UCSD-AML1 (cell line): ENCODE measurements at regions not wholly inside any gene's neighbourhood (a gene's known extent, or its start where the extent isn't known, plus 50 kb on each side); places are given as distances from the start of the nearest gene placed in this dataset.
"Not testable (repeated sequence)": the region's sequence is repeated elsewhere in the genome, so short reads cannot be mapped to it uniquely, and the experiment has no call there.

Experiments used
- DNase-seq: peaks from one replicate; lab custom pipeline; 2025; ENCODE audit not compliant: unreplicated experiment; lab: John Stamatoyannopoulos, UW

DNA sequence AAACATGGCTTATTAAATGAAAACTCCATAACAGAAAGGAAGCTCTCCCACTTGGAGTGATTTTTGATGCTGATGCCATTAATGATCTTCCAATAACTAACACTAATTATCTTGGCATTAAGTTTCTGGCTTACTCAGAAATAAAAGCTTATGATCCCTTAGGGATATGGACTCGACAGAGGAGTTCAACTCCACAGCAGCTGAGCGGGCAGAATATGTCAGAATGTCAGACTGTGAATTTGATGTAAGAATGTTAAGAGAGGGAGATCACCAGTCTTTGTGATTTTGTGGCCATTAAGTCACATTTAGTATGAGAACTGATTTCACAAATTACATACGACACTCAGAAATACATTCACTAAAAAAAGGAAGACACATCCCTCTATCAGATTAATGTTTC, 2244.0 kb downstream of the ARAP2 start:
- no peak for DNase-seq

DNA sequence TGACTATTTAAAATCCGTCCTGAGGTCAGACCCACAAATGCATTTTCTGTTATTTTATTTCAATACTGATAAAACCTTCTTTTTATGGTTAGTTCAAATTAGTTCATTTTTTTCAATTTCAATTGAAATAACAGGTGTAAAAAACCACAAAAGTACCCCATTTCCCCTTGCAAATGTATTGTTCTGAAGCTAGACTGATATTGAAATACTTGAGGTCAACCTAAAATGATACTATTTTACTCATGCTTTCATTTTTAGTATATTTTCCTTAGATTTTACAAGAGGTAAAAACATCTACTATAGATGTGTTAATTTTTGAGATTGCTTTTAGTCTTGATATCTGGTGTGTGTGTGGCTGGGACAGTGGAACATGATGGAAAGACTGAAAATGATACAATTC, 2237.8 kb downstream of the ARAP2 start:
- not testable (repeated sequence) for DNase-seq

DNA sequence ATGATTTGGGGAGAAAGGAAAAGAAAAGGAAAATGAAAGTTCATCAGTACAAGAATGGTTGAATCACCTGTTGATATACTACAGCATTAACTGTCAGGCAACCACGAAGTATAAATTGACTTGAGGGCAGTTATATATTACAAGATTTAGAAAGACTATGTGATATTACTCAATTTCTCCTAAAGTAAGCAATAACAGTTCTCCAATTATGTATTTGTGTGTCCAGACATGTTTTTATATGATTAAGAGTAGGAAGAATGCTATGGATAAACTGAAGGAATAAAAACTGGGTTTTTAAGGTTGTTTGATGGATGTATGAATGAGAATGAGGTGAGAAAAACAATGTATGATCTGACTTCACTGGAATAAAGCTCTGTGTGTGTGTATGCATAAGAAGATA, 2234.4 kb downstream of the ARAP2 start:
- no peak for DNase-seq

DNA sequence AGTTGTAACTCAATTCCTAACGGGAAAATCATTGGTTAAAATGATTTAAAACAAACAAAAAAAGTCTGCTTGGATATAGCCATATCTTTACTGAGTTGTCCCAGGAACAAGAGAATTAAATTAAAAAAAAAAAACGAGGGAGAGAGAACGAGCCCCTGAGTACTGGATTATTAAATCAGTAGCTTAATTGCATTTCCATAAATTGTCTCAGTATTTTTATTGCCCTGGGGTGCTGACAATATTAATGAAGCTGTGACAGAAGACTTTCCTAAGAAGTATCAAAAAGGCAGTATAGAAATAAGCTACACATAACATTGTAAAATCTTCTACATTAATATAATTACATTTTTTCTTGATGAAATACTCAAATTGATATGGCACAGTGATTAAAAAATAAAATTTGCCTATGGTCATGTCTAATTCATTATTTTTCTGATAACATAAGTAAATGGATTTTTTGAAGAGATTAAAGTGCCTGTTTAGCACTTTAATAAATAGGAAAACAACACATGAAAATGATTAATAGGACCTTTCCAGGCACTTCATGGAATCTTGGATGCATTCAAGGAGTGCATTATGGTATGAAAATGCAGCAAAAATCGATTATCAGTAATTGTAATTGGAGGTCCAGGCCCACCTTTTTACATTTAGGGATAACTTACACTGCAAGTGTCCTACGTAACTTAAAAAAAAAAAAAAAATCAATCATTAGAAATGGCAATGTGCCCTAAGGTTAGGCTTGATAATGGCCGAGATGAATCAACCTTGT, 2233.4 kb downstream of the ARAP2 start:
- DNase-seq: no peak

DNA sequence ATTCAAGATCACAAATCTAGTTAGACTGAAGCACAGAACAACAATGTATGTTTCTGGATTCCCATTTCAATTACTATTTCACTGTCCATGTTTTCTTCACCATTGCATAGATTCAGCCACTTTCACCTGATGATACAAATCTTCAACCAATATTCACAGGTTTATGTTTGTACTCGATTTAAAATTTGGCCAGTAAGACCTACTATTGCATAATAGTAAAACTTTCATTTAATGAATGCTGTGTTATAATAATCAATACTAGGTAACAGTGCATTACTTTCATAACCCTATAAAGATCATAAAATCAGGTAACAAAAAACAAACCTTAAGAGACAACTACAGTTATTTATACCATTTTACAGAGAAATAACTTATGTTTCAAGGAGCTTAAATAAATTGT, 2209.1 kb downstream of the ARAP2 start:
- DNase-seq: no peak

DNA sequence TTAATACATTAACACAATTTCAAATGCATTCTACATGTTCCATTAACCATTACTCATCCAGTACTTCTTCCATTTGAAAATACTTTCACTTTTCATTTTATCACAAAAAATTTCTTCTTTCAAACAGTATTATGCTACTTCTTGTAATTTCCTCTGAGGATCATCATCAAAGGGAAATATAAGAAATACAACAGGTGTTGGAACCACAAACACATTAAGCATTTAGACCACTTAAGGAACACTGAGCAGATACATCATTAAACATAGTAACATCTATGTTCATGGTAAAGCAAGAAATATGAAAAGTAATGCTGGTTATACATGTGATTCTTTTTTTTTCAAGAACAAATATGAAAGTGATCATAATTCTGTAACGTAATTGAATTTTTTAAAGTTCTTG, 2207.0 kb downstream of the ARAP2 start:
- no peak for DNase-seq

DNA sequence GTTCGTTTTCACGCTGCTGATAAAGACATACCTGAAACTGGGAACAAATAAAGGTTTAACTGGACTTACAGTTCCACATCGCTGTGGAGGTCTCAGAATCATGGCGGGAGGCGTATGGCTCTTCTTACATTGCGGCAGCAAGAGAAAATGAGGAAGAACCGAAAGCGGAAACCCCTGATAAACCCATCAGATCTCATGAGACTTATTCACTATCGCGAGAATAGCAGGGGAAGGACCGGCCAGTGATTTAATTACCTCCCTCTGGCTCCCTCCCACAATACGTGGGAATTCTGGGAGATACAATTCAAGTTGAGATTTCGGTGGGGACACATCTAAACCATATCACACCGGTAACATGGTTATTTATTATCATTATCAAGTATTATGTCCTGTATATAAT, 2204.5 kb downstream of the ARAP2 start:
- DNase-seq: no peak

DNA sequence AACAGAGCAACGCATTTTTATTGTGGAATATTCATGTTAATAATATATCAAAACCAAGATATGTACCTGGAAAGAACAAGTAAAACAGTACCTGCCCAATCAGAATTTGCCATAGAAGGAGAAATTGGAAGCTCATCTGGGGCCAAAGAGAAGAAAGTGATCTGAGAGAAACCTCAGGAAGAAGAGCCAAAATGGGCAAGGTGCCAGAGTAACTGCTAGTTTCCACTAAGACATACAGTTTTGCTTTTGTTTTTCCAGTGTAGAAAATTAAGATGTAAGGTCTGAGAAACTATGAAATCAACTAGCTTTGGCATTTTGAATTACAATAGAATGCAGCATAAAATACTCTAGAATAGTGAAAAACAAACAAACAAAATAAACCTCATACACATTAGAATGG, 2201.2 kb downstream of the ARAP2 start:
- no peak for DNase-seq

DNA sequence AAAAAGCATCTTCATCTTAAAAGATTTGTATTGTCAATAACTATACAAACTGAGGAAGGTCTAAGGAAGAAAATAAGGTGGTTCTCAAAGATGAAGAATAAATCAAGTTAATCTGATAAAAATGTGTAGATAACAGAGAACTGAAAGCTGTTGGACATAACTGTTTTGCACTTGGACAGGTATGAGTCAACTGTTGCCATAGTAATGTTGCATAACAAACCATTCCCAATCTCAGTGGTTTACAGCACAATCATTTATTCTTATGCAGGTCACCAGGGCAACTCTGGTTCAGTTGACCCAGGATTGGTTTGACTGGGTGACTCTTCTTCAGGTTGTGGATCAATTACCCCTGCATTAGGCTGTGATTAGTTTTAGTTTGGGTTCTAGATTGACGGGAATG, 2197.7 kb downstream of the ARAP2 start:
- no peak for DNase-seq

DNA sequence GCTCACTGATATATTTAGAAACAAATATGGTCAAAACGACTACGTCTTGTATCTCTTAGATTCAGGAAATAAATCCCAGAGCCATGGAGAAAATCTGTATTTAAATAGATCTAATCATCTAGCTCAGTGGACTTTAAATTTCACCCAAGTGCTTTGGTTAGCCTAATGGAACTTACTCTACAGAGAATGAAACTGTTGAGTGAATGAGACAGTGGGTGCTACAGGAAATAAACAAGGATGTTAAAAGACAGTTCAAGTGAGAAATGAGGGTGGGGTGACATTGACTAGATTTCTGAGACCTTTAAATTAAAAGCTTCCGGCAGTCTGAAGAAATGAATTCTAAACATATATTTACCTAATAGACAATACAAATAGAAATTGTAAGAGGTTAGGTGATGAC, 2197.0 kb downstream of the ARAP2 start:
- no peak for DNase-seq

DNA sequence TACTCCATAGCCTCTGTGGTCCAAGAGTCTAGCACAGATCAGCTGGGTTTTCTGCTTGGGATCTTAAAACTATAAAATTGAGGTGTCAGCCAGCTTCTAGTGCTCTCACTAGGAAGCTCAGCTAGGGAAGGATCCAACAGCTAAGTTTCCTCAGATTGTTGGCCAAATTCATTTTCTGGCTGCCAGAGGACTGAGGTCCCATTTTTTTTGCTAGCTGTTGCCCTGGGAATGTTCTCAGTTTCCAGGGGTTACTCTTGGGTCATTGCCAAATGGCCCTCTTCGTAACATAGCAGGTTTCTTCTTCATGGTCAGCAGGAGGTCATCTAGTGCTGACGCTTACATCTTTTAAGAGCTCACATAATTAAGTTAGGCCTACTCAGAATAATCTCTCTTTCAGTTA, 2178.2 kb downstream of the ARAP2 start:
- DNase-seq: no peak

DNA sequence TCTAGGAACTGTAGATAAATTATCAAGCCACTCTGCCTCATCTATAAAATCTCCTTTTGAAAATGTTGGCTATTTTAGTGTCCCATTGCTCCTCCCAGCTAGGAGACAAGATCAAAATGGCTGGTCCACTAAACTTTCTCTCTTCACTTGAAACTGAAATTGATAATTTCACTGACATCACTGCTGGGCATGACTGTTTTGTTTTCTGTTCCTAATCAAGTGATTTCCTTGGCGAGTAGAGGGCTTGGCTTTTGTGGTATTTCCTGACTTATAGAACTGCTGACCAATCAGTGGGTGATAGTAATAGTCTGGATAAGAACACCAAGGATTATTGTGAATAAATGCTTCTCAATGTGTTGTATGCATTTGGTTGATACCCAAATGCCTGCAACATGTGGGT, 2152.9 kb downstream of the ARAP2 start:
- DNase-seq: no peak

DNA sequence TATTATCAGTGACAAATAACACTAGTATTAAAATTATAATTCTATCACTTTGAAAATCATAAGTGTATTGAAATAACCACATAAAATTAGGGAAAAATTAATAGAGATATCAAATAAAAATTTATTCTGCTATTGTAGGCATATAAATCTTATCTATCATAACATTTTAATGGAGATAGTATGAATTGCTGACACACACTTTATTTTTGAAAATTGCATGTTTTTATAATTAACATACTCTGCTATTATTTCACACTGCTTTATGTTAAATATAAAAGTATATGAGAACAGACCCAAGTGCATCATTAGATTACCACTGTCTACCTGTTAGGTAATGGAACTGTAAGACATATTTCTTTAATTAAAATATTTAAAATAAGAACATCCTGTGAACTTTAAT, 2150.2 kb downstream of the ARAP2 start:
- no peak for DNase-seq

DNA sequence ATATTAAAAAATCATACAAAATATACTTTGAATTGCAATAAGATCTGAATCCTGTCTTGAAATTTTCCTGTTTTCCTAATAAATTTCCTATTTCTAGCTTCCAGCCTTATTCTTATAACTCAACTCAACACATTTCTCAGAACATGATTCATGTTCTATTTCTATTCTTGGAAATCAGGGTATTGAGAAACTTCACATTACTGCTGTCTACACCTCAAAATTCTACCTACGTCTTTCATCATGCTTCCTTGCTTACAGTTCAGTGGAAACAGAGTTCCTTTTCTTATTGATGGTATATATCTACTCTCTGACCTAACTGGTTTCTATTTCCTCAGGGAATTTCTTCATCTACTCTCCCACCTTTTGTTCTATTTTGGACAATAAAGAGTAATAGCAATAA, 2139.0 kb downstream of the ARAP2 start:
- no peak for DNase-seq

DNA sequence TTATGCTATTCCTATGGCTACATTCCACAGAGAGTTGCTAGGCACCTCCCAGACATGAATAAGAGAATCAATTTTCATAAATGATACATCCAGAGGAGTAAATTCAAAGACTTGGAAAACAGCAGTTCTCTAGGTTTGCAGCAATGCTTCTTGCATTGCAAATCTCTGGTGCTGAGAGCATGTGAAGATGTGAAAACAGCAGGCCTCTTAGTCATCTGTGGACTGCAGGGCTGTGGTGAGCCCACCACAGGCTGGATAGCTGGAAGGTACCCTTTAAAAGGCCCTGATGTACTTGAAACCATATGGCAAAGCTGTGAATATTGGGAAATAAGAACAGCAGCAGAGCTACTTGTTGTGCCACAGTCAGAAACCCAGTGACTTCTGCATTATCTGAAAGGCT, 2135.9 kb downstream of the ARAP2 start:
- DNase-seq: no peak

DNA sequence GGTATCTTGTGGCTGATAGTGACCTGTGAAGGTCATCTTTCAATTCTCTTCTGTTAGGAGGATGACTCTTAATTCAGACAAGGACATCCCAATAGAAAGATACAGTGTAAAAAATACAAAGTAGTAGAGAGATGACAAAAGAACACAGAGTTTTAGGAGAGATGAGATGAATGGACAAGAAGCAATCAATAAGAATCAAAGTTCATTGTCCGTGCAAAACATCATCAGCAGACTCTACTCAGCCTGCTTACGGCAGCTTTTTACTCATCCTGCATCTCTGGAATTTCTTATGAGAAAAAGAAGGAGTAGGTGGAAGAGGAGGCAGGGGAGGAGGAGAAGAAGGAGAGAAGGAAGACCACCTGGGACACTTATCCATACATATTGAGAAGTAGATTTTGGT, 2131.7 kb downstream of the ARAP2 start:
- no peak for DNase-seq

DNA sequence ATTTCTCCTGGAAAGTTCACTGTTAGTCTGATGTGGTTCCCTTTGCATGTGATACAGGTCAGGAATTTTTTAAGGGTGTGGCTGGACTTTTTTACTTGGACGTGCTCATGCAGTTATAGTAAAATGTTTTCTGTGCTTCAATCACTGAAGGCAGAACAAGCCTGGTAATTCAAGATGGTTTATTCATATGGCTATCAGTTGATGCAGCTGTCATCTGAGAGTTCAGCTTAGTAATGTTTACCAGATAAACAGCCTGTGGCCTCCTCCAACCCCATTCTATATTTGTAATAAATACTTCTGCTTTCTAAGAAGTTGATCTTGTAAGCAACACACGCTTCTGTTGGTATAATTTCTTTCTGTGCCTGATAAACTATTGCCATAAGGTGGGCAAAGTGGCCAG, 2105.9 kb downstream of the ARAP2 start:
- DNase-seq: no peak

DNA sequence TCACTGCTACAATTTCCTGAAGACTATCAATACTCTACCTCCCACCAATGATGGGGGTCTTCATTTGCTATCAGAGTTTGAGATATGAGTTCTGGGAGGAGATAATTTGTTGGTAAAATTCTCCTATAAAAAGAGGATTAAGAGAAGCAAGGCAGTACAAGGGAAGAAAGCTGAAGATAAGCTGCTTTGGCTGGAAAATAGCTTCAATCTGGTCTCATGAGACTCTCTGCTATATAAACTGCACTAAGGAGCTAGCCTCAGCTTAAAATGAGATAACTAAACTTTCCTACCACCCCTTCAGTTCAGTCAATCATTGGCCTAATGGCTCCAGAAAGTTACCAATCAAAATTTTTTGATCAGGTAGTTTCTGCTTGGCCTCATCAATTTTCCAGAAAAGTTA, 2105.0 kb downstream of the ARAP2 start:
- DNase-seq: no peak

DNA sequence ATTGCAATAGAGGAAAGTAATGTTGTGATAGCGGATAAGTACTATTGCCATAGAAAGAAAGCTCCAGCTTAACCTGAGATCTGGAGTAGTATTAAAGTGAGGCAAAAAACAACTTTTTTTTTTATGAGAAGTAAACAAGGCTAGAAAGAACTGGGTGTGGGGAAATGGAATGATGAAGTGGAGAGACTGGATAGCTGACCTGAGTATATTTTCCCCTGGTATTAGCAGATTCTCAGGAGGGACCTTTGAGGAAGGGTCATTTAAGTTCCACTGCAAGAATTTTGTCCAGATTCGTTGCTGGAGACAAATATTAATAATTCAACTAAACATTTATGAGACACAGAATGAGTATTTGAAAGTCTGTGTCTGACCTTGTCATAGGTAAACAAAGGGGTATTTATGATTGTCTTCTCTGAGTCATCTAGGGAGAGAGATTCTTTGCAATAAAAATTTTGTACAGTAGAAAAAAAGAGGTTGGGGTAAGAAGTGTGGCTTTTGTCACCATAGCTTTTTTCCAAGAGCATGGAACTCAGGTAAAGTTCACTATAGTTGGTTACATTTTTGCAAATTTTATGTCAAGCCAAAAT, 2095.9 kb downstream of the ARAP2 start:
- no peak for DNase-seq

DNA sequence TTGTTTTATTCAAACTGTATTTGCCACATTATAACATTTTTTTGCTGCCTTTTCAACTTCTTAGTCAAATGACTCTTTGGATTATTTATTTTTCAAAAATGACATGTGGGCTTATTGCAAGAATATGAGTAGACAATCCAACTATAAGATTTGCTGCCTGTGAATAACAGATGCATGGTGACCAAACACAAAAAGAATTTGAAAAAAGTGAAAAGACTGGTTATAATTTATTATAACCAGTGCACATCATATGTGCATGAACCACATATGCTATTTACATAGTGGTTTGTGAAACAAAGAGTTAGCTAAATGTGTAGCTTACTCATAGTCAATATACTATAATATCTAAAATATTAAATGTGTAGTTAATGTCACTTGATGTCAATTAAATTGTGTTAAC, 2086.8 kb downstream of the ARAP2 start:
- DNase-seq: no peak

DNA sequence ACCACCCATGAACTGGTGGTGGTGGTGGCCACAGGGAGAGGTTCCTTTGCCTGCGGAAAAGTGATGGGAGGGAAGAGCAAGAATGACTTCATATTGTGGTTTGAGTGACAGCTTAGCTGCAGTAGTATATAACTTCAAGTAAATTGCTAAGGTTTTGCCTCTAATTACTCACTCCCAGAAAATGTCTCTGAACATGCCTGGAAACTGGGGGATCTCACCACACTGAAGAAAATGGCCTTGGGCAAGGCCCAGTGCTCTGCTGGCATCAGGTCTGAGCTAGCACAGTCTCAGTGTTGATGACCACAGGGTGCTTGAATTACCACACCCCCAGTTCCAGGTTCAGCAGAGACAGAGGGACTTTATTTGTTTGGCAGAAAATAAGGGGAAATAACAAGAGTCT, 2085.4 kb downstream of the ARAP2 start:
- DNase-seq: no peak

DNA sequence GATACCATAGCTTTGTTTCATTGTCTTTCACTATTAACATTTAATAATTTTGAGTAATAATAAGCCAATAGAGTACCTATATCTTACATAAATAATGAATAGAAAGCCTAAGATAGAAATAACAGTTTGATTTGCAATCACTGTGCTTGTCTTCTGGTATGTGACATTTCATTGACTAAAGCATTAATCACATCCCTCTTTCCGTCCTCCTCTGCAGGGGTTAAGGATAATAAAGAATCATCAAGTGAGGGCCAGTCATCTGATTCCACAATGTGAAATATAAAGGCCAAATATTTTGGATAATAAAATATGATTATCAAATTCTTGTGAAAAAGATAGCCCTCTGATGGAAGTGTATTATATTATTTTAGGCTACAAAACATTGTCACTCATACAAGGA, 2073.4 kb downstream of the ARAP2 start:
- DNase-seq: no peak

DNA sequence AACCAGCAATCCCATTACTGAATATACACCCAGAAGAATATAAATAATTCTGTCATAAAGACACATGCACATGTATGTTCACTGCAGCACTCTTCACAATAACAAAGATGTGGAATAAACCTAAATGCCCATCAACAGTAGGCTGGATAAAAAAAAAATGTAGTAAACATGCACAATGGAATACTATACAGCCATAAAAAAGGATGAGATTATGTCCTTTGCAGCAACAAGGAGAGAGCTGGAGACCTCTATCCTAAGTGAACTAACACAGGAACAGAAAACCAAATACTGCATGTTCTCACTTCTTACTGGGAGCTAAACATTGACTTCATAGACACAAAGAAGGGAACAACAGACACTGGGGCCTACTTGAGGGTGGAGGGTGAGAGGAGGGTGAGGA, 2067.7 kb downstream of the ARAP2 start:
- DNase-seq: no peak
